Esophagus squamous epithelium (tissue), 4 donors: ENCODE measurements at regions not wholly inside any gene's neighbourhood (a gene's known extent, or its start where the extent isn't known, plus 50 kb on each side); places are given as distances from the start of the nearest gene placed in this dataset.

Source experiments
- POLR2A ChIP-seq, 4 donors: fragments of 450-650 bp; IDR thresholded peaks; one replicate each; pipeline ENCODE4 v1.6.1; 2017; ENCODE audit warnings: antibody characterized with exemption in 4 of 4, mild to moderate bottlenecking in 4 of 4, moderate library complexity in 3 of 4
- TF ChIP-seq, protein P1 (sequence below), 6 experiments: fragments of 450-650 bp in 4 of 6; fragments of 200-600 bp in 2 of 6; sonication (generic) in 2 of 6; IDR thresholded peaks; one replicate each; pipeline ENCODE4 v1.5.1; 2016 to 2019; ENCODE audit warnings: antibody characterized with exemption in 6 of 6, mild to moderate bottlenecking in 4 of 6, moderate library complexity in 4 of 6

DNA sequence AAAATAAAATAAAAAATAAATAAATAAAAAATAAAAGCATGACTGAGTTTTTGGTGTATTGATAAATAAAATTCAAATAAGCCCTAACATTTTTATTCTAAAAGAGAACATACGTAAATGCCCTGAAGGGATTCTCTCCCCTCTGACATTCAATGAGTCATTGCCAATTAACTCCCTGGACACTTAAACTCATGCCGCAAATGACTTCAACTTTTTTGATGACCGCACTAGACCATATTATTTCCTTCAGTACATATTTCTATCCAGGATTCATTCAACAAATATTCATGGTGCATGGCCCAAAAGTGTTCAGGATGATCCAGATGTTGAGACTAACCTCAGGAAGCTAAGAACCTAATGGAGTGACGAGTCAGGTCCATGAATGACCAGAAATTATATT, 195.9 kb upstream of the LRRN1 start:
- TF ChIP-seq, protein P1, sequence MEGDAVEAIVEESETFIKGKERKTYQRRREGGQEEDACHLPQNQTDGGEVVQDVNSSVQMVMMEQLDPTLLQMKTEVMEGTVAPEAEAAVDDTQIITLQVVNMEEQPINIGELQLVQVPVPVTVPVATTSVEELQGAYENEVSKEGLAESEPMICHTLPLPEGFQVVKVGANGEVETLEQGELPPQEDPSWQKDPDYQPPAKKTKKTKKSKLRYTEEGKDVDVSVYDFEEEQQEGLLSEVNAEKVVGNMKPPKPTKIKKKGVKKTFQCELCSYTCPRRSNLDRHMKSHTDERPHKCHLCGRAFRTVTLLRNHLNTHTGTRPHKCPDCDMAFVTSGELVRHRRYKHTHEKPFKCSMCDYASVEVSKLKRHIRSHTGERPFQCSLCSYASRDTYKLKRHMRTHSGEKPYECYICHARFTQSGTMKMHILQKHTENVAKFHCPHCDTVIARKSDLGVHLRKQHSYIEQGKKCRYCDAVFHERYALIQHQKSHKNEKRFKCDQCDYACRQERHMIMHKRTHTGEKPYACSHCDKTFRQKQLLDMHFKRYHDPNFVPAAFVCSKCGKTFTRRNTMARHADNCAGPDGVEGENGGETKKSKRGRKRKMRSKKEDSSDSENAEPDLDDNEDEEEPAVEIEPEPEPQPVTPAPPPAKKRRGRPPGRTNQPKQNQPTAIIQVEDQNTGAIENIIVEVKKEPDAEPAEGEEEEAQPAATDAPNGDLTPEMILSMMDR (IDR thresholded peaks at IDR 0.05), result no peak
- no peak for TF ChIP-seq POLR2A (IDR thresholded peaks at IDR 0.05)
